Gastroesophageal sphincter (tissue), 3 donors: ENCODE measurements at regions not wholly inside any gene's neighbourhood (a gene's known extent, or its start where the extent isn't known, plus 50 kb on each side); places are given as distances from the start of the nearest gene placed in this dataset.

Experiments used
- CTCF ChIP-seq, 4 experiments: fragments of 200-600 bp in 2 of 4; fragments of 450-650 bp in 2 of 4; sonication (generic) in 1 of 4; IDR thresholded peaks; one replicate each; pipeline ENCODE4 v1.5.1; 2017 to 2019; ENCODE audit warnings: antibody characterized with exemption in 4 of 4, mild to moderate bottlenecking in 2 of 4, moderate library complexity in 2 of 4
- EP300 ChIP-seq: sonication (generic); formaldehyde crosslinking; IDR thresholded peaks from one replicate; pipeline ENCODE4 v1.6.1; 2017; ENCODE audit warnings: antibody characterized with exemption, mild to moderate bottlenecking
- POLR2A ChIP-seq, 2 donors: fragments of 450-650 bp; IDR thresholded peaks; one replicate each; pipeline ENCODE4 v1.6.1; 2017; ENCODE audit warnings: antibody characterized with exemption in 2 of 2, mild to moderate bottlenecking in 2 of 2, moderate library complexity in 1 of 2
- POLR2AphosphoS5 ChIP-seq: sonication (generic); formaldehyde crosslinking; IDR thresholded peaks from one replicate; pipeline ENCODE4 v1.6.1; 2017; ENCODE audit warnings: antibody characterized with exemption

GRCh38 chr1:201661823-201662359 lies 123.0 kb downstream of the NAV1 start:
- TF ChIP-seq POLR2A (IDR thresholded peaks at IDR 0.05), result no peak
- no peak for TF ChIP-seq POLR2AphosphoS5
- TF ChIP-seq CTCF (IDR thresholded peaks at IDR 0.05), result no peak
- no peak for TF ChIP-seq EP300
